Uterus (tissue), 3 donors: ENCODE measurements at regions not wholly inside any gene's neighbourhood (a gene's known extent, or its start where the extent isn't known, plus 50 kb on each side); places are given as distances from the start of the nearest gene placed in this dataset.

Source experiments
- DNase-seq, 2 donors: peaks; one replicate each; pipeline ENCODE4 v3.0.0-alpha.2; 2019 to 2020
- H3K27ac ChIP-seq, 2 donors: fragments of 200-600 bp; sonication (generic); 1 replicate in 1 of 2; 2 replicates in 1 of 2; pipeline ENCODE4 v1.5.1; 2016 to 2018
- H3K27me3 ChIP-seq, 2 donors: fragments of 200-600 bp; sonication (generic); one replicate each; pipeline ENCODE4 v1.5.1; 2018 to 2019; ENCODE audit warnings: control low read depth in 1 of 2
- H3K36me3 ChIP-seq, 2 donors: fragments of 200-600 bp; sonication (generic); one replicate each; pipeline ENCODE4 v1.5.1; 2019; ENCODE audit warnings: control low read depth in 1 of 2
- H3K4me1 ChIP-seq, 2 donors: fragments of 200-600 bp; sonication (generic); one replicate each; pipeline ENCODE4 v1.5.1; 2018 to 2019; ENCODE audit warnings: control low read depth in 1 of 2
- H3K4me3 ChIP-seq, 2 donors: fragments of 200-600 bp; sonication (generic); 1 replicate in 1 of 2; 2 replicates in 1 of 2; pipeline ENCODE4 v1.5.1; 2018 to 2019; ENCODE audit warnings: mild to moderate bottlenecking in 1 of 2
- H3K9me3 ChIP-seq, 2 donors: fragments of 200-600 bp; sonication (generic); one replicate each; pipeline ENCODE4 v1.5.1; 2019; ENCODE audit warnings: control low read depth in 1 of 2
- CTCF ChIP-seq, 4 experiments: fragments of 200-600 bp in 2 of 4; fragments of 450-650 bp in 2 of 4; sonication (generic) in 2 of 4; IDR thresholded peaks; one replicate each; pipeline ENCODE4 v1.5.1; 2016 to 2019; ENCODE audit warnings: antibody characterized with exemption in 4 of 4, mild to moderate bottlenecking in 2 of 4, moderate library complexity in 1 of 4
- POLR2A ChIP-seq, 2 donors: fragments of 450-650 bp; IDR thresholded peaks; one replicate each; pipeline ENCODE4 v1.6.1; 2016; ENCODE audit warnings: antibody characterized with exemption in 2 of 2, mild to moderate bottlenecking in 1 of 2, moderate library complexity in 1 of 2
- intact Hi-C: fragments of 100-400 bp; cut with DNase I; formaldehyde crosslinking; loops from one replicate; pipeline ENCODE4 v1.15.1; 2023; ENCODE audit warnings: low total_unique reads
- donor health status: DM: yes; HTN: yes; CAD: no.

GRCh38 chr12:43097471-43097870 is 454.5 kb downstream of the ADAMTS20 start:
- H3K9me3 ChIP-seq, result no peaks in the 10 kb centered on the region
- no peak for TF ChIP-seq POLR2A (IDR thresholded peaks at IDR 0.05)
- no peak for TF ChIP-seq CTCF (IDR thresholded peaks at IDR 0.05)
- no peak overlapping the region for H3K4me3 ChIP-seq
- no peaks in the 10 kb centered on the region for H3K4me1 ChIP-seq
- no peaks in the 10 kb centered on the region for H3K36me3 ChIP-seq
- no peak for DNase-seq
- no peak overlapping the region for H3K27ac ChIP-seq
- H3K27me3 ChIP-seq, result no peaks in the 10 kb centered on the region
- intact Hi-C loops, result no loop called here

- Histone ChIP-seq H3K4me1 (no peaks in the 10 kb centered on the region), H3K36me3 (no peaks in the 10 kb centered on the region)
- intact Hi-C loops, result no loop called here
These were observed 456.2 kb downstream of the ADAMTS20 start for GRCh38 chr12:43095669-43096280.

GRCh38 chr12:43094886-43095575 is 457.0 kb downstream of the ADAMTS20 start:
- Histone ChIP-seq H3K36me3 (no peaks in the 10 kb centered on the region), H3K4me1 (no peaks in the 10 kb centered on the region), H3K9me3 (no peaks in the 10 kb centered on the region), H3K4me3 (no peak overlapping the region), H3K27ac (no peak overlapping the region), H3K27me3 (no peaks in the 10 kb centered on the region)
- DNase-seq, result no peak
- intact Hi-C loops, result no loop called here
- TF ChIP-seq CTCF (IDR thresholded peaks at IDR 0.05) (no peak), POLR2A (IDR thresholded peaks at IDR 0.05) (no peak)

More at GRCh38 chr12:43095669-43096280, 456.2 kb downstream of the ADAMTS20 start:
- H3K4me3 ChIP-seq, result no peak overlapping the region
- H3K9me3 ChIP-seq, result no peaks in the 10 kb centered on the region
- H3K27ac ChIP-seq, result no peak overlapping the region
- TF ChIP-seq CTCF (IDR thresholded peaks at IDR 0.05), result no peak
- no peak for TF ChIP-seq POLR2A (IDR thresholded peaks at IDR 0.05)
- H3K27me3 ChIP-seq, result no peaks in the 10 kb centered on the region
- no peak for DNase-seq

- Histone ChIP-seq H3K36me3 (no peaks in the 10 kb centered on the region), H3K4me1 (no peaks in the 10 kb centered on the region), H3K27ac (no peak overlapping the region), H3K4me3 (no peak overlapping the region), H3K9me3 (no peaks in the 10 kb centered on the region), H3K27me3 (no peaks in the 10 kb centered on the region)
- TF ChIP-seq POLR2A (IDR thresholded peaks at IDR 0.05) (no peak), CTCF (IDR thresholded peaks at IDR 0.05) (no peak)
- no peak for DNase-seq
- intact Hi-C loops, result no loop called here
These were observed 461.0 kb downstream of the ADAMTS20 start for GRCh38 chr12:43090981-43091380.
